Nephron progenitor cell (in vitro differentiated cells): ENCODE measurements at regions not wholly inside any gene's neighbourhood (a gene's known extent, or its start where the extent isn't known, plus 50 kb on each side); places are given as distances from the start of the nearest gene placed in this dataset.

Source experiments
- DNase-seq: peaks from one replicate; pipeline ENCODE4 v3.0.0; 2021
- H3K27ac Mint-ChIP-seq: 2 replicates; pipeline ENCODE4 v1.8.0; 2021; ENCODE audit warnings: mild to moderate bottlenecking, moderate library complexity, mixed read lengths
- H3K27me3 Mint-ChIP-seq: 2 replicates; pipeline ENCODE4 v1.8.0; 2021; ENCODE audit warnings: mild to moderate bottlenecking, low read depth, mixed read lengths; ENCODE audit not compliant: poor library complexity
- H3K36me3 Mint-ChIP-seq: 2 replicates; pipeline ENCODE4 v1.8.0; 2021; ENCODE audit warnings: low read depth, mixed read lengths
- H3K4me1 Mint-ChIP-seq: 2 replicates; pipeline ENCODE4 v1.8.0; 2021; ENCODE audit warnings: mixed read lengths
- H3K4me3 Mint-ChIP-seq: 2 replicates; pipeline ENCODE4 v1.8.0; 2021; ENCODE audit warnings: mild to moderate bottlenecking, moderate library complexity, mixed read lengths
- H3K9me3 Mint-ChIP-seq: 2 replicates; pipeline ENCODE4 v1.8.0; 2021; ENCODE audit warnings: mild to moderate bottlenecking, moderate library complexity, mixed read lengths
- CTCF ChIP-seq: fragments of 200-600 bp; sonication (generic); IDR thresholded peaks from 2 replicates; pipeline ENCODE4 v1.5.0; 2021; ENCODE audit warnings: antibody characterized with exemption

- Mint-ChIP-seq H3K27me3 (peaks cover 11% of the 10 kb centered on the region), H3K4me3 (no peak overlapping the region)
- no peak for DNase-seq
Measured at GRCh38 chr2:45337481-45337880, 273.6 kb downstream of the SRBD1 start.

GRCh38 chr2:45334205-45334604, 276.9 kb downstream of the SRBD1 start:
- Mint-ChIP-seq H3K36me3 (no peaks in the 10 kb centered on the region), H3K9me3 (no peaks in the 10 kb centered on the region), H3K4me3 (no peak overlapping the region), H3K27me3 (peaks cover 7% of the 10 kb centered on the region), H3K4me1 (peaks cover 63% of the 10 kb centered on the region), H3K27ac (no peak overlapping the region)
- DNase-seq, result no peak
- TF ChIP-seq CTCF, result no peak

More at GRCh38 chr2:45337481-45337880, 273.6 kb downstream of the SRBD1 start:
- no peak for TF ChIP-seq CTCF
- Mint-ChIP-seq H3K27ac (no peak overlapping the region), H3K9me3 (peaks cover 11% of the 10 kb centered on the region), H3K36me3 (no peaks in the 10 kb centered on the region), H3K4me1 (peaks cover 42% of the 10 kb centered on the region)

GRCh38 chr2:45332567-45332966, 278.5 kb downstream of the SRBD1 start:
- DNase-seq, result no peak
- Mint-ChIP-seq H3K4me3 (no peak overlapping the region), H3K27ac (no peak overlapping the region), H3K27me3 (peaks cover 7% of the 10 kb centered on the region), H3K9me3 (peaks cover 2% of the 10 kb centered on the region), H3K36me3 (peaks cover under 1% of the 10 kb centered on the region), H3K4me1 (peaks cover 77% of the 10 kb centered on the region)
- no peak for TF ChIP-seq CTCF

- TF ChIP-seq CTCF, result no peak
- Mint-ChIP-seq H3K27ac (no peak overlapping the region), H3K36me3 (peaks cover 5% of the 10 kb centered on the region), H3K4me1 (peaks cover 77% of the 10 kb centered on the region), H3K27me3 (peaks cover 7% of the 10 kb centered on the region), H3K4me3 (no peak overlapping the region), H3K9me3 (peaks cover 6% of the 10 kb centered on the region)
- DNase-seq, result no peak
Measured at GRCh38 chr2:45332094-45332493, 279.0 kb downstream of the SRBD1 start.

- peaks cover 6% of the 10 kb centered on the region for H3K9me3 Mint-ChIP-seq
- TF ChIP-seq CTCF, result no peak
Measured at GRCh38 chr2:45331410-45331786, 279.7 kb downstream of the SRBD1 start.

GRCh38 chr2:45330637-45331409, 280.2 kb downstream of the SRBD1 start:
- Mint-ChIP-seq H3K4me3 (no peak overlapping the region), H3K9me3 (peaks cover 6% of the 10 kb centered on the region), H3K4me1 (peaks cover 77% of the 10 kb centered on the region), H3K36me3 (peaks cover 6% of the 10 kb centered on the region), H3K27me3 (no peaks in the 10 kb centered on the region), H3K27ac (no peak overlapping the region)
- no peak for TF ChIP-seq CTCF
- DNase-seq, result no peak

More at GRCh38 chr2:45331410-45331786, 279.7 kb downstream of the SRBD1 start:
- Mint-ChIP-seq H3K4me3 (no peak overlapping the region), H3K36me3 (peaks cover 6% of the 10 kb centered on the region), H3K27me3 (peaks cover 5% of the 10 kb centered on the region), H3K27ac (no peak overlapping the region), H3K4me1 (peaks cover 77% of the 10 kb centered on the region)
- no peak for DNase-seq
